ENCODE measurements at regions not wholly inside any gene's neighbourhood (a gene's known extent, or its start where the extent isn't known, plus 50 kb on each side); places are given as distances from the start of the nearest gene placed in this dataset.
"Not testable (repeated sequence)": the region's sequence is repeated elsewhere in the genome, so short reads cannot be mapped to it uniquely, and the experiment has no call there.

DNA sequence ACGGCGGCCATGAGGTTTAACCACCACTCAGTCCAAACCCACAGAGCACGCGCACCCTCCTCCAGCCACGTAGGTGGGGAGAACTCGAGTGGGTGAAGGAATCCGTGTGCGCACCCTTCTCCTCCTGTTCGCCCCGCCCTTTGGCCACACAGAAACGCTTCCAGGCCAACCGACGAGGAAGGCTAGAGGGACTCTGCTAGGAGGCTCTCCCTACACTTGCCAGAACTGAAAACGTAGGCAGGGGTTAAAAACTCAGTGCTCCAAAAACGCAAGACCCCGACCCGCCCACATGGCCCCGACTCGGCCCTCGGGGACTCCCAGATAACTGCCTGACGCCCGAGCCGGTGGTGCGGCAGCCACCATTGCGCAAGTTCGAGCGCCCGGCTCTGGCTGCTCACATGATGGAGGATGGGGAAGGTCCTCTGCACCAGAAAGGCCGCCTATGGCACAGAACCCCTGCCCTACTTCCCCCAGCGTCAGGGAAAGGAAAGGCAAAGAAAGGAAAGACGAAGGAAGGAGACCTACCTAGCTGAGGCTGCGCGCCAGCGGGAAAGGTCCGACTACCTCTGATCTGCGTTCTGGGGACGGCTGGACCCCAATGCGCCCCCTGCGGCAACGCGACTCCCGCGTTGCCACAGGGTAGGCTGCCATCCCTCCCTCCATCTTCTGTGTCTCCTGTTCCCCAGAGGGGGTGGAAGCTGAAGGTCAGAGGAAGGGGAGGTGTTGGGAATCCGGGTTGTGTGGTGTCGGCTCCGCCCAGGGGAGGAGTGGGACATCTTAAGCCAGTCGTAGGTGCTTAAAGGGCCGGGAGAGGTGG lies 201.9 kb upstream of the AGTR2 start:
- DNase-seq (ENCODE audit: low read depth) = no peak

DNA sequence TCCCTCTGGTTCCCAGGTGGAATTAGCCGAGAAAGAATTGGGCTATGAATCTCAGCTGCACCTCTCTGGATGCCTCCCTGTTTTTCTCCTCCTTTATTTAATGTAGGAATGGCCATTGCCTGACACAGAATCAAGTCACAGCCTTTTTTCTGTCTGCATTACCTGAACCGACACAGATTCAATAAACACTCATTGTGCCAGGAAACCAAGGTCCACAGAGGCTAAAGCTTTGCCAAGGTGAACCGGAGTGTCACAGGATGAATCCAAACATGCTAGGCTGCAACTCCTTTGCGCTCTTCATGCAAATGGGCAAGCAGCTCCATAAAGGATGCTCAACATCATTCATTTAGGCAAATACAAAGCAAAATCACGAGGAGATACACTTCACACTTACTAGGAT lies 199.8 kb upstream of the AGTR2 start:
- no peak for DNase-seq (ENCODE audit: low read depth)

DNA sequence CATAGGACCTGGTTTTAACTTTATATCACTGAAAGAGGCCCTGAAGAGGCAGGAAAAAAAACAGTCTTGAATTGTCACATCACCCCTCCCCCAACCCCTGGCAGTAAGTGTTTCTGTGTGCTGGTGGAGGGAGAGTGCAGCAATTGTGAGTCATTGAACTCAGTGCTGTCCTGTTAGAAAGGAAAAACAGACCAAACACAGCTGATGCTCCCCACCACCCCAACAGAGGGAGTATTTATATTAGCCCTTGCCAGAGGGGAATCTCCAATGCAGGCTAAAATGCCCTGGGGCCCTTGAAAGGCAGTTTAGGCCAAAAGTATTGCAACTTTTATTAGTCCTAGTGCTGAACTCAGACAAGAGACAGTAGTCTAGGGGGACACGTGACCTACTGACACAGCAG lies 197.8 kb upstream of the AGTR2 start:
- DNase-seq (ENCODE audit: low read depth) = no peak

GRCh38 chrX:115978068-115978467 lies 192.5 kb upstream of the AGTR2 start:
- no peak for DNase-seq (ENCODE audit: low read depth)

- DNase-seq (ENCODE audit: low read depth) = not testable (repeated sequence)
These were observed 187.4 kb upstream of the AGTR2 start for GRCh38 chrX:115983148-115983547.

GRCh38 chrX:115987464-115987863 lies 183.1 kb upstream of the AGTR2 start:
- DNase-seq (ENCODE audit: low read depth) = not testable (repeated sequence)

DNA sequence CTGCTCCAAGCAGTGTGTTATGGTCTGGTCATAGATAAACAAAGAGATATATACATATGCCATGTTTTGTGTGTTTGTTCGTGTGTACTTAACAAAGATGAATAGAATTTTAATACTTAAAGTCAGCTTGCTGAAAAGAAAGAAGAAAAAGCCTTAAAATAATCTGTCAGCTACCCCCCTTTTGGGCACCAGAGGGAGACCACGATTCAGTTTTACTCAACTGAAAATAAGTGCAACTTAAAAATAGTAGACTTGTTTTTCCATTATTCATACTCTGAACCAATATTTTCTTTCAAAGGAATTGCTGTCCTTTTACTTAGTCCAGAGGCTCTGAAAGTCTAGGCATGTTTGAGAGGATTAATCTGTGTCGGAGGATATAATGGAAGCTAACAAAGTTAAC lies 181.7 kb upstream of the AGTR2 start:
- no peak for DNase-seq (ENCODE audit: low read depth)

DNA sequence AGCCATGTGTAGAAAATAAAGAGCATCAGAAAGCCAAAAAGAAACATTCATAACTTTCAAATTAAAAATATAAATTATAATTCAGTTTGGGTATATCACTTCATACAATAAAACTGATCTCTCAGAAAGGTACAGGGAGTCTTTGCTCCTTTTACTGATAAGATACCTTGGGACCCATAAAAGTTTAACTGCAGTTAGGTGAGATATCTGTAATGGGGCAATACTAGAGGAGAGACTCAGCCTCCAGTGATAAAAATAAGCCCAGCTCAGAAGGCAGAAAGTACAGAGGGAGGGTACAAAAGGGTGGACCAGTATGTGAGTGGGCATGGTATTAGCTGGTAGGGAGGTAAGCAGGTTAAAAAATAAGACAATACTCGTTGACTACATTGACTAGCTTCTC lies 180.9 kb upstream of the AGTR2 start:
- DNase-seq (ENCODE audit: low read depth) = no peak

DNA sequence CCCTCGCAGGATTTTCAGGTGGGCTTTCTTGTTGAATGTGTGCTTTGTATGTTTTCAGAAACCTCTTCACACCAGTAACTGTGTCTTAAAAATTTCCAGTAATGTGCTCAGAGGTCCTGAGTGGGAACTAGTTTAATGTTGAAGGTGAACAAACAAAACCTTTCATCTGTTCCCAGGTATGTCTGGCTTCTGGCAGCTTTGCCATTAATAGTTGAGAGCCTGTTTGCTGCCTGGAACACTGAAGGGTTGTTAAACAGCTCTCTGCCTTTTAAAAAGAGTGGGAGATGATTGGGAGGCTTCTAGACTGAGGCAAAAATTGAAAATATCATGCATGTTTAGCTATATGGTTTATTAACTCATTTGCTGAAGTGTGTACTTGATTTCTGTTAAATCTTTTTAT lies 161.2 kb upstream of the AGTR2 start:
- no peak for DNase-seq (ENCODE audit: low read depth)

DNA sequence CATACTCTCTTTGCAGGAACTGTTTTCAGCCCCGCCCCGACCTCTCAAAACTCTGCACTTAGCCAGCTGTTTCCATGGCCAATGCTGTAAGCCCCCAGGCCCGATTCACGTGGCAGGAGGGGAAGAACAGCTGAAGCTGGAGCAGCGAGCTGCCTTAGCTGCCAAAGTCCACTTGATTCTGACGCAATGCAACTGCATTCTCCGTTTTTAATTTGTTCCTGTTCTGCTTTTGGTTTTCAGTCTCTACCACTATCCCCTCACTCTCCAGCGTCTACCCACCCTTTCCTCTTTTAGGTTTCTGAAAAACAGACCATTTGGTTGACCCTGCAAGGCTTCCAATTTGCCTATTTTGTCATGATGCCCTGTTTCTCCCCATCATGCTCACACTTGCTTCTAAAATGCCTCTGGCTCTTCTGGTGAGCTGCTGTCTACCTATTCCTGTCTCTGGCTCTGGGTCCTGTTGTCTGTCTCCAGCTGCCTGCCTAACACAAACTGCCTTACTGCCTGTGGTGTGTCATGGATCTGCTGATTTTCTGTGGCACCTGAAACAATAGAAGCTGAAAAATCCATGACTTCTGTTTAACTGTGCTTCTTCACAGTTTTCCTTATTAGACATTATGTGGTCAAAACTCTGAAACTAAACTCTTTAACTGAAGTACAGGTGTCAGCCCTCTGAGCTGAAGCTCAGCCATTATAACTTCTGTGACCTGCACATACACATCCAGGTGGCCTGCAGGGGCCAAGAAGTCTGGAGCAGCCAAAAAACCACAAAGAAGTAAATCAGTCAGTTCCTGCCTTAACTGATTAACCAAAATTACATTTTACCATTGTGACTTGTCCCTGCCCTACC lies 160.5 kb upstream of the AGTR2 start:
- DNase-seq (ENCODE audit: low read depth) = no peak

- DNase-seq (ENCODE audit: low read depth) = no peak
These were observed 159.6 kb upstream of the AGTR2 start for GRCh38 chrX:116010939-116011338.

- DNase-seq (ENCODE audit: low read depth) = no peak
These were observed 139.2 kb upstream of the AGTR2 start for GRCh38 chrX:116031331-116031730.

All from stimulated activated CD8-positive, alpha-beta memory T cell treated with anti-CD3 and anti-CD28 coated beads, Interleukin-4, amount 100 ng/mL, for 24 hours (primary cell).